H1 (cell line): ENCODE measurements at regions not wholly inside any gene's neighbourhood (a gene's known extent, or its start where the extent isn't known, plus 50 kb on each side); places are given as distances from the start of the nearest gene placed in this dataset.

Source experiments
- CHD1 ChIP-seq: IDR thresholded peaks from 2 replicates; pipeline ENCODE4 v1.6.1; 2012; ENCODE audit warnings: low read depth, low read length, improper control_type of control experiment
- CHD2 ChIP-seq: IDR thresholded peaks from 2 replicates; pipeline ENCODE4 v1.6.1; 2012; ENCODE audit warnings: low read length, improper control_type of control experiment
- CTCF ChIP-seq, 3 experiments: IDR thresholded peaks; 1 replicate in 2 of 3; 2 replicates in 1 of 3; pipeline versions ENCODE4 v1.5.1 to v1.6.1; 2011; ENCODE audit warnings: low read length in 3 of 3, mild to moderate bottlenecking in 3 of 3, inconsistent platforms in 2 of 3, low read depth in 1 of 3, moderate library complexity in 1 of 3; ENCODE audit not compliant: insufficient read depth in 1 of 3; ENCODE audit errors: control extremely low read depth in 1 of 3
- EP300 ChIP-seq, 2 experiments: IDR thresholded peaks; 1 replicate in 1 of 2; 2 replicates in 1 of 2; pipeline ENCODE4 v1.6.1; 2011 to 2012; ENCODE audit warnings: low read depth in 2 of 2, low read length in 2 of 2, mild to moderate bottlenecking in 2 of 2, borderline replicate concordance in 1 of 2, inconsistent platforms in 1 of 2, moderate library complexity in 1 of 2
- POLR2AphosphoS5 ChIP-seq: IDR thresholded peaks from 2 replicates; pipeline ENCODE4 v1.6.1; 2011; ENCODE audit warnings: low read depth, low read length
- RAD21 ChIP-seq, 2 experiments: IDR thresholded peaks in 1 of 2; conservative IDR thresholded peaks in 1 of 2; 2 replicates each; pipeline ENCODE4 v1.6.1; 2011; ENCODE audit warnings: low read depth in 2 of 2, low read length in 2 of 2, improper control_type of control experiment in 1 of 2, inconsistent platforms in 1 of 2, mild to moderate bottlenecking in 1 of 2, moderate library complexity in 1 of 2
- RFX5 ChIP-seq: IDR thresholded peaks from 2 replicates; pipeline ENCODE4 v1.6.1; 2011; ENCODE audit warnings: low read depth, low read length, improper control_type of control experiment, borderline replicate concordance
- YY1 ChIP-seq: IDR thresholded peaks from 2 replicates; pipeline ENCODE4 v1.6.1; 2011; ENCODE audit warnings: low read depth, mild to moderate bottlenecking, low read length

DNA sequence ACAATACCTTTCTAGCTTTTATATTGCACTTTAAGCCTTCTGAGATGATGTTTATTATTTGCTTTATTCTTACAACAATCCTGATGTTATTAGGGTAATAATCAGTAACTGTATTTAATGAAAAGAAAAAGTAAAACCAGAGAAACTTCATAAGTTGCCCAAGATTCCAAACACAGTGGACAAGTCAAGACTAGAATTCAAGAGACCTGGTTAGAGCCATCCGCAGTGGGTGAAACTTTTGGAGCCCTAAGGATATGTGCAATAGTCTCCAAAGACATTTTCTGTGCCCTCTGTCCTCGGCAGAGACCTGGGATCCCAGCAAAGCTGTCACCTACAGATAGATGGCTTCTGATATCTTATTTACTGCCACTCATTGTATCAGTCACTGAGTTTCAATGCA is 106.8 kb upstream of the DPT start:
- TF ChIP-seq RAD21 (IDR thresholded peaks at IDR 0.05 in 1 of 2, conservative IDR thresholded peaks at IDR 0.05 in 1 of 2; ENCODE audit: low read depth in 2 of 2, low read length in 2 of 2) (no peak), EP300 (IDR thresholded peaks at IDR 0.05; ENCODE audit: borderline replicate concordance in 1 of 2, low read depth in 2 of 2, low read length in 2 of 2) (no peak), CHD2 (no peak), POLR2AphosphoS5 (no peak), RFX5 (no peak), CTCF (IDR thresholded peaks at IDR 0.05; ENCODE audit: control extremely low read depth in 1 of 3, insufficient read depth in 1 of 3, low read depth in 1 of 3, low read length in 3 of 3) (no peak), YY1 (no peak), CHD1 (no peak)
